SJSA1 (cell line): ENCODE measurements at regions not wholly inside any gene's neighbourhood (a gene's known extent, or its start where the extent isn't known, plus 50 kb on each side); places are given as distances from the start of the nearest gene placed in this dataset.
"Not testable (repeated sequence)": the region's sequence is repeated elsewhere in the genome, so short reads cannot be mapped to it uniquely, and the experiment has no call there.

Experiments used
- DNase-seq, 2 experiments: peaks; one replicate each; pipeline ENCODE4 v3.0.0-alpha.2; 2015 to 2020; ENCODE audit warnings: low spot score in 2 of 2, low read depth in 1 of 2
- H3K27ac ChIP-seq: fragments of 250-450 bp; sonication (Bioruptor Pico); 2 replicates; pipeline ENCODE4 v1.5.1; 2020; ENCODE audit warnings: mild to moderate bottlenecking, moderate library complexity
- H3K27me3 ChIP-seq: fragments of 250-450 bp; sonication (Bioruptor Pico); replicated peaks from 2 replicates; pipeline ENCODE4 v1.5.1; 2020; ENCODE audit warnings: mild to moderate bottlenecking, moderate library complexity
- H3K36me3 ChIP-seq: fragments of 250-450 bp; sonication (Bioruptor Pico); 2 replicates; pipeline ENCODE4 v1.5.1; 2020; ENCODE audit warnings: mild to moderate bottlenecking
- H3K4me1 ChIP-seq: fragments of 250-450 bp; sonication (Bioruptor Pico); replicated peaks from 2 replicates; pipeline ENCODE4 v1.6.1; 2021; ENCODE audit warnings: mild to moderate bottlenecking
- H3K4me3 ChIP-seq: fragments of 250-450 bp; sonication (Bioruptor Pico); 2 replicates; pipeline ENCODE4 v1.5.1; 2020; ENCODE audit warnings: mild to moderate bottlenecking
- H3K9me3 ChIP-seq: fragments of 250-450 bp; sonication (Bioruptor Pico); replicated peaks from 2 replicates; pipeline ENCODE4 v1.5.1; 2020; ENCODE audit warnings: mild to moderate bottlenecking

- DNase-seq: no peak
These were observed 452.0 kb downstream of the XIRP2 start for GRCh38 chr2:167340322-167340721.

GRCh38 chr2:167336213-167336612 lies 447.9 kb downstream of the XIRP2 start:
- DNase-seq: no peak
- no peak overlapping the region for H3K4me3 ChIP-seq
- no peaks in the 10 kb centered on the region for H3K4me1 ChIP-seq
- no peaks in the 10 kb centered on the region for H3K36me3 ChIP-seq
- no peaks in the 10 kb centered on the region for H3K27me3 ChIP-seq
- H3K27ac ChIP-seq: no peak overlapping the region
- no peaks in the 10 kb centered on the region for H3K9me3 ChIP-seq

More at GRCh38 chr2:167340322-167340721, 452.0 kb downstream of the XIRP2 start:
- Histone ChIP-seq H3K4me1 (no peaks in the 10 kb centered on the region), H3K4me3 (no peak overlapping the region), H3K36me3 (no peaks in the 10 kb centered on the region), H3K27ac (no peak overlapping the region), H3K9me3 (no peaks in the 10 kb centered on the region), H3K27me3 (no peaks in the 10 kb centered on the region)

- no peaks in the 10 kb centered on the region for H3K27me3 ChIP-seq
- H3K36me3 ChIP-seq: no peaks in the 10 kb centered on the region
- no peaks in the 10 kb centered on the region for H3K9me3 ChIP-seq
- no peak overlapping the region for H3K27ac ChIP-seq
- DNase-seq: no peak
- H3K4me1 ChIP-seq: no peaks in the 10 kb centered on the region
- H3K4me3 ChIP-seq: no peak overlapping the region
These were observed 447.3 kb downstream of the XIRP2 start for GRCh38 chr2:167335541-167335992.

GRCh38 chr2:167334146-167334742 lies 446.0 kb downstream of the XIRP2 start:
- Histone ChIP-seq H3K27ac (no peak overlapping the region), H3K9me3 (no peaks in the 10 kb centered on the region), H3K27me3 (no peaks in the 10 kb centered on the region), H3K36me3 (no peaks in the 10 kb centered on the region), H3K4me3 (no peak overlapping the region), H3K4me1 (no peaks in the 10 kb centered on the region)
- DNase-seq: no peak

- Histone ChIP-seq H3K27me3 (no peaks in the 10 kb centered on the region), H3K4me1 (no peaks in the 10 kb centered on the region), H3K27ac (no peak overlapping the region), H3K9me3 (no peaks in the 10 kb centered on the region), H3K4me3 (no peak overlapping the region), H3K36me3 (no peaks in the 10 kb centered on the region)
- no peak for DNase-seq
These were observed 445.0 kb downstream of the XIRP2 start for GRCh38 chr2:167333245-167333644.

GRCh38 chr2:167332358-167332757 lies 444.1 kb downstream of the XIRP2 start:
- H3K4me1 ChIP-seq: no peaks in the 10 kb centered on the region
- no peaks in the 10 kb centered on the region for H3K27me3 ChIP-seq
- no peak overlapping the region for H3K4me3 ChIP-seq
- no peak overlapping the region for H3K27ac ChIP-seq
- no peak for DNase-seq
- H3K9me3 ChIP-seq: no peaks in the 10 kb centered on the region
- H3K36me3 ChIP-seq: no peaks in the 10 kb centered on the region

GRCh38 chr2:167331636-167332232 lies 443.5 kb downstream of the XIRP2 start:
- Histone ChIP-seq H3K4me3 (no peak overlapping the region), H3K4me1 (no peaks in the 10 kb centered on the region), H3K36me3 (no peaks in the 10 kb centered on the region), H3K9me3 (no peaks in the 10 kb centered on the region), H3K27ac (no peak overlapping the region), H3K27me3 (no peaks in the 10 kb centered on the region)
- no peak for DNase-seq

GRCh38 chr2:167328808-167329207 lies 440.5 kb downstream of the XIRP2 start:
- DNase-seq, H3K36me3 ChIP-seq, H3K27me3 ChIP-seq, H3K4me1 ChIP-seq, H3K4me3 ChIP-seq, H3K9me3 ChIP-seq, H3K27ac ChIP-seq: not testable (repeated sequence)

GRCh38 chr2:167322795-167323194 lies 434.5 kb downstream of the XIRP2 start:
- Histone ChIP-seq H3K4me1 (no peaks in the 10 kb centered on the region), H3K9me3 (no peaks in the 10 kb centered on the region), H3K36me3 (no peaks in the 10 kb centered on the region), H3K27ac (no peak overlapping the region), H3K4me3 (no peak overlapping the region), H3K27me3 (no peaks in the 10 kb centered on the region)
- DNase-seq: no peak

- H3K4me1 ChIP-seq: no peaks in the 10 kb centered on the region
- H3K27ac ChIP-seq: no peak overlapping the region
- no peaks in the 10 kb centered on the region for H3K36me3 ChIP-seq
- H3K9me3 ChIP-seq: no peaks in the 10 kb centered on the region
- H3K4me3 ChIP-seq: no peak overlapping the region
- DNase-seq: no peak
- H3K27me3 ChIP-seq: no peaks in the 10 kb centered on the region
These were observed 430.3 kb downstream of the XIRP2 start for GRCh38 chr2:167318581-167318980.

- Histone ChIP-seq H3K4me1 (no peaks in the 10 kb centered on the region), H3K4me3 (no peak overlapping the region), H3K27ac (no peak overlapping the region), H3K36me3 (no peaks in the 10 kb centered on the region), H3K9me3 (no peaks in the 10 kb centered on the region), H3K27me3 (no peaks in the 10 kb centered on the region)
- no peak for DNase-seq
These were observed 422.2 kb downstream of the XIRP2 start for GRCh38 chr2:167310442-167310841.
